Left ventricle myocardium superior (tissue), 1 donor: ENCODE measurements at regions not wholly inside any gene's neighbourhood (a gene's known extent, or its start where the extent isn't known, plus 50 kb on each side); places are given as distances from the start of the nearest gene placed in this dataset.

ENCODE experiments used
- ATAC-seq: fragments of 200-7000 bp; cut with Tn5 transposase; one replicate; pipeline ENCODE4 v1.9.1; 2020; ENCODE audit warnings: mild to moderate bottlenecking, moderate library complexity
- DNase-seq: peaks from one replicate; pipeline ENCODE4 v3.0.0-alpha.2; 2020
- intact Hi-C: fragments of 100-400 bp; cut with micrococcal nuclease; formaldehyde crosslinking; loops from one replicate; pipeline ENCODE4 v1.11.0; 2022
- donor health status: DM: no; HTN: yes; CAD: no; lungs with severe emphysema.

- ATAC-seq (no peak), DNase-seq (no peak)
- intact Hi-C loops = no loop called here
Measured at GRCh38 chr18:41418598-41418997, 536.4 kb upstream of the PIK3C3 start.

- intact Hi-C loops = no loop called here
- ATAC-seq = no peak
- DNase-seq = no peak
Measured at GRCh38 chr18:41416044-41416443, 539.0 kb upstream of the PIK3C3 start.

- no peak for ATAC-seq
- DNase-seq = no peak
- intact Hi-C loops = no loop called here
Measured at GRCh38 chr18:41410006-41410405, 545.0 kb upstream of the PIK3C3 start.

- DNase-seq = no peak
- intact Hi-C loops = no loop called here
- no peak for ATAC-seq
Measured at GRCh38 chr18:41406834-41407233, 548.2 kb upstream of the PIK3C3 start.

- intact Hi-C loops = no loop called here
- ATAC-seq (no peak), DNase-seq (no peak)
Measured at GRCh38 chr18:41396861-41397260, 558.2 kb upstream of the PIK3C3 start.

GRCh38 chr18:41396211-41396610 is 558.8 kb upstream of the PIK3C3 start:
- no peak for ATAC-seq
- no peak for DNase-seq
- intact Hi-C loops = no loop called here

- ATAC-seq = no peak
- intact Hi-C loops = no loop called here
- DNase-seq = no peak
Measured at GRCh38 chr18:41395695-41396094, 559.3 kb upstream of the PIK3C3 start.

GRCh38 chr18:41391616-41392595 is 563.1 kb upstream of the PIK3C3 start:
- peak; percentile 58 for ATAC-seq
- intact Hi-C loops = no loop called here
- peak; percentile 41 for DNase-seq

- intact Hi-C loops = no loop called here
- no peak for DNase-seq
- no peak for ATAC-seq
Measured at GRCh38 chr18:41390309-41390708, 564.7 kb upstream of the PIK3C3 start.

GRCh38 chr18:41378598-41378997 is 576.4 kb upstream of the PIK3C3 start:
- ATAC-seq = no peak
- DNase-seq = no peak
- intact Hi-C loops = no loop called here

GRCh38 chr18:41373612-41374011 is 581.4 kb upstream of the PIK3C3 start:
- DNase-seq = no peak
- no peak for ATAC-seq
- intact Hi-C loops = no loop called here

GRCh38 chr18:41372046-41372665 is 582.9 kb upstream of the PIK3C3 start:
- intact Hi-C loops = no loop called here
- ATAC-seq (peak; percentile 25), DNase-seq (no peak)

GRCh38 chr18:41371156-41372045 is 583.6 kb upstream of the PIK3C3 start:
- DNase-seq = no peak
- intact Hi-C loops = no loop called here
- peak; percentile 80 for ATAC-seq

GRCh38 chr18:41370740-41371139 is 584.3 kb upstream of the PIK3C3 start:
- DNase-seq = no peak
- intact Hi-C loops = no loop called here
- peak; percentile 52 for ATAC-seq

- intact Hi-C loops = no loop called here
Measured at GRCh38 chr18:41357708-41358107, 597.3 kb upstream of the PIK3C3 start.

GRCh38 chr18:41353777-41354528 is 601.1 kb upstream of the PIK3C3 start:
- intact Hi-C loops = no loop called here

More at GRCh38 chr18:41357708-41358107, 597.3 kb upstream of the PIK3C3 start:
- ATAC-seq = no peak
- DNase-seq = no peak

GRCh38 chr18:41351430-41351829 is 603.6 kb upstream of the PIK3C3 start:
- no peak for ATAC-seq
- DNase-seq = no peak
- intact Hi-C loops = no loop called here

More at GRCh38 chr18:41353777-41354528, 601.1 kb upstream of the PIK3C3 start:
- DNase-seq (no peak), ATAC-seq (no peak)

- intact Hi-C loops = no loop called here
- ATAC-seq = no peak
Measured at GRCh38 chr18:41347057-41347456, 608.0 kb upstream of the PIK3C3 start.

GRCh38 chr18:41343808-41344207 is 611.2 kb upstream of the PIK3C3 start:
- intact Hi-C loops = no loop called here
- ATAC-seq = no peak
- DNase-seq = no peak

More at GRCh38 chr18:41347057-41347456, 608.0 kb upstream of the PIK3C3 start:
- DNase-seq = no peak
